OCI-LY7 (cell line): ENCODE measurements at regions not wholly inside any gene's neighbourhood (a gene's known extent, or its start where the extent isn't known, plus 50 kb on each side); places are given as distances from the start of the nearest gene placed in this dataset.

Experiments
- EZH2phosphoT487 ChIP-seq: fragments of 200-600 bp; sonication (generic); IDR thresholded peaks from 2 replicates; pipeline ENCODE4 v1.6.1; 2018; ENCODE audit warnings: low read depth, borderline replicate concordance, mild to moderate bottlenecking, mixed run types, antibody characterized with exemption, low read length, moderate library complexity, mixed read lengths
- TF ChIP-seq, protein P1 (sequence below): fragments of 200-600 bp; sonication (generic); conservative IDR thresholded peaks from 2 replicates; pipeline ENCODE4 v1.5.1; 2014; ENCODE audit warnings: mild to moderate bottlenecking, antibody characterized with exemption, low read length, moderate library complexity, mixed read lengths

DNA sequence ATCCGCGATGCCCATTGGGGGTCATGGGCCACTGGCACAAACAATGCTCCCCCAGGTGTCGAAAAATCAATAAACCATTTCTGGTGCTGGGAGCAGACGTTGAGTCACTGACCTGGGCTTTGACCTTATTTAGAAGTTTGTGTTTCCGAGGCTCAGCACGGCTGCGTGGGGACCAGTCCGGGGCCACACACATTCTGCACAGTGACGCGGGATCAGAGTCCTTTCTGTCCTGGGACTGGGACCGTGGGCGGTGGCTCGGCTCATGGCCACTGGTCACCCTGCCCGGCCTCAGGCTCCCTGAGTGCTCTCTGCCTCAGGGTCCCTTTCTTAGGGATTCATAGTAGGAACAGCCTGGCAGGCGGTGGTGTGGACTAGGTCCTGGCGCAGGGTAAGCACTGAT lies 1266.0 kb downstream of the BRD1 start:
- TF ChIP-seq, protein P1, sequence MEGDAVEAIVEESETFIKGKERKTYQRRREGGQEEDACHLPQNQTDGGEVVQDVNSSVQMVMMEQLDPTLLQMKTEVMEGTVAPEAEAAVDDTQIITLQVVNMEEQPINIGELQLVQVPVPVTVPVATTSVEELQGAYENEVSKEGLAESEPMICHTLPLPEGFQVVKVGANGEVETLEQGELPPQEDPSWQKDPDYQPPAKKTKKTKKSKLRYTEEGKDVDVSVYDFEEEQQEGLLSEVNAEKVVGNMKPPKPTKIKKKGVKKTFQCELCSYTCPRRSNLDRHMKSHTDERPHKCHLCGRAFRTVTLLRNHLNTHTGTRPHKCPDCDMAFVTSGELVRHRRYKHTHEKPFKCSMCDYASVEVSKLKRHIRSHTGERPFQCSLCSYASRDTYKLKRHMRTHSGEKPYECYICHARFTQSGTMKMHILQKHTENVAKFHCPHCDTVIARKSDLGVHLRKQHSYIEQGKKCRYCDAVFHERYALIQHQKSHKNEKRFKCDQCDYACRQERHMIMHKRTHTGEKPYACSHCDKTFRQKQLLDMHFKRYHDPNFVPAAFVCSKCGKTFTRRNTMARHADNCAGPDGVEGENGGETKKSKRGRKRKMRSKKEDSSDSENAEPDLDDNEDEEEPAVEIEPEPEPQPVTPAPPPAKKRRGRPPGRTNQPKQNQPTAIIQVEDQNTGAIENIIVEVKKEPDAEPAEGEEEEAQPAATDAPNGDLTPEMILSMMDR = no peak
- TF ChIP-seq EZH2phosphoT487 = no peak
